ENCODE measurements at regions not wholly inside any gene's neighbourhood (a gene's known extent, or its start where the extent isn't known, plus 50 kb on each side); places are given as distances from the start of the nearest gene placed in this dataset.

GRCh38 chrX:94633237-94633636 lies 959.2 kb downstream of the FAM133A start:
- H3K4me3 ChIP-seq (ENCODE audit: severe bottlenecking), result no peak overlapping the region
- H3K27me3 ChIP-seq (ENCODE audit: insufficient read depth, poor library complexity, severe bottlenecking), result no peaks in the 10 kb centered on the region
- no peaks in the 10 kb centered on the region for H3K4me1 ChIP-seq (ENCODE audit: insufficient read depth, poor library complexity, severe bottlenecking)
- TF ChIP-seq CTCF (IDR thresholded peaks at IDR 0.05; ENCODE audit: poor library complexity, severe bottlenecking), result no peak
- no peaks in the 10 kb centered on the region for H3K9me3 ChIP-seq (ENCODE audit: severe bottlenecking)
- DNase-seq (ENCODE audit: low spot score), result no peak
- ATAC-seq (ENCODE audit: low read depth), result no peak
- no peak overlapping the region for H3K27ac ChIP-seq (ENCODE audit: poor library complexity, severe bottlenecking)
- no peaks in the 10 kb centered on the region for H3K36me3 ChIP-seq (ENCODE audit: low read depth)

DNA sequence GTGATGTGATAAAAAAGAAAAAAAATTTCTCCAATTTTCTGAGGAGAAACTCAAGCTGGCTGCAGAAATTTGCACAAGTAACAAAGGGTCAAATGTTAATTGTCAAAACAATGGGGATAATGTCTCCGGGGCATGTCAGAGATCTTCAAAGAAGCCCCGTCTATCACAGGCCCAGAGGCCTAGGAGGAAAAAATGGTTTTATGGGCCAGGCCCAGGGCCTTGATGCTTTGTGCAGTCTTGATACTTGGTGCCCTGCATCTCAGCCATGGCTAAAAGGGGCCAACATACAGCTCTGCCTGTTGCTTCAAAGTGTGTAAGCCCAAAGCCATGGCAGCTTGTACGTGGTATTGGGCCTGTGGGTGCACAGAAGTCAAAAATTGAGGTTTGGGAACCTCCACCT lies 961.0 kb downstream of the FAM133A start:
- no peak for ATAC-seq (ENCODE audit: low read depth)
- H3K27ac ChIP-seq (ENCODE audit: poor library complexity, severe bottlenecking), result no peak overlapping the region
- no peak for DNase-seq (ENCODE audit: low spot score)
- H3K9me3 ChIP-seq (ENCODE audit: severe bottlenecking), result no peaks in the 10 kb centered on the region
- no peak overlapping the region for H3K4me3 ChIP-seq (ENCODE audit: severe bottlenecking)
- no peaks in the 10 kb centered on the region for H3K27me3 ChIP-seq (ENCODE audit: insufficient read depth, poor library complexity, severe bottlenecking)
- no peaks in the 10 kb centered on the region for H3K36me3 ChIP-seq (ENCODE audit: low read depth)
- no peaks in the 10 kb centered on the region for H3K4me1 ChIP-seq (ENCODE audit: insufficient read depth, poor library complexity, severe bottlenecking)
- no peak for TF ChIP-seq CTCF (IDR thresholded peaks at IDR 0.05; ENCODE audit: poor library complexity, severe bottlenecking)

DNA sequence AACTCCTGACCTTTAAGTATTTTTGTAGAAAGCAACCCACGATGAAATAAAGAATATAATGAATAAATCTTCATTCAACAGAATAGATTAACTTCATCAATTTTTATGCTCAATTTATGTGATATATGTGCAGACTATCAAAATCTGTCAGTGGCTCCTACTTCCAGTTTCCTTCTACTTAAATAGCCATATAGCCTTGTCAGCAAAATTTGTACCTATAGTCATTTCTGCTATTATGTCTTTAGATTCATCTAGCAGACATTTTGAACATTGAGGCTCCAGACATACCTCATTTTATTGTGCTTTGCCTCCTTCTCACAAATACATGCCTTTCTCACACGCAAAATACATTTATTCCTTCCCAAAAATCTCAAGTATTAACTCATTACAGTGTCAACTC lies 971.7 kb downstream of the FAM133A start:
- DNase-seq (ENCODE audit: low spot score) (no peak), ATAC-seq (ENCODE audit: low read depth) (no peak)
- H3K36me3 ChIP-seq (ENCODE audit: low read depth), result no peaks in the 10 kb centered on the region
- no peak overlapping the region for H3K27ac ChIP-seq (ENCODE audit: poor library complexity, severe bottlenecking)
- H3K4me3 ChIP-seq (ENCODE audit: severe bottlenecking), result no peak overlapping the region
- no peaks in the 10 kb centered on the region for H3K27me3 ChIP-seq (ENCODE audit: insufficient read depth, poor library complexity, severe bottlenecking)
- TF ChIP-seq CTCF (IDR thresholded peaks at IDR 0.05; ENCODE audit: poor library complexity, severe bottlenecking), result no peak
- H3K4me1 ChIP-seq (ENCODE audit: insufficient read depth, poor library complexity, severe bottlenecking), result no peaks in the 10 kb centered on the region
- no peaks in the 10 kb centered on the region for H3K9me3 ChIP-seq (ENCODE audit: severe bottlenecking)

GRCh38 chrX:94655180-94655579 lies 981.2 kb downstream of the FAM133A start:
- Histone ChIP-seq H3K4me1 (ENCODE audit: insufficient read depth, poor library complexity, severe bottlenecking) (no peaks in the 10 kb centered on the region), H3K9me3 (ENCODE audit: severe bottlenecking) (no peaks in the 10 kb centered on the region), H3K27ac (ENCODE audit: poor library complexity, severe bottlenecking) (no peak overlapping the region), H3K27me3 (ENCODE audit: insufficient read depth, poor library complexity, severe bottlenecking) (no peaks in the 10 kb centered on the region), H3K36me3 (ENCODE audit: low read depth) (no peaks in the 10 kb centered on the region), H3K4me3 (ENCODE audit: severe bottlenecking) (no peak overlapping the region)
- ATAC-seq (ENCODE audit: low read depth) (no peak), DNase-seq (ENCODE audit: low spot score) (no peak)
- TF ChIP-seq CTCF (IDR thresholded peaks at IDR 0.05; ENCODE audit: poor library complexity, severe bottlenecking), result no peak

GRCh38 chrX:94662689-94663088 lies 988.7 kb downstream of the FAM133A start:
- Histone ChIP-seq H3K4me3 (ENCODE audit: severe bottlenecking) (no peak overlapping the region), H3K36me3 (ENCODE audit: low read depth) (no peaks in the 10 kb centered on the region), H3K9me3 (ENCODE audit: severe bottlenecking) (no peaks in the 10 kb centered on the region), H3K27ac (ENCODE audit: poor library complexity, severe bottlenecking) (no peak overlapping the region), H3K4me1 (ENCODE audit: insufficient read depth, poor library complexity, severe bottlenecking) (no peaks in the 10 kb centered on the region), H3K27me3 (ENCODE audit: insufficient read depth, poor library complexity, severe bottlenecking) (no peaks in the 10 kb centered on the region)
- ATAC-seq (ENCODE audit: low read depth) (no peak), DNase-seq (ENCODE audit: low spot score) (no peak)
- TF ChIP-seq CTCF (IDR thresholded peaks at IDR 0.05; ENCODE audit: poor library complexity, severe bottlenecking), result no peak
